ENCODE measurements at regions not wholly inside any gene's neighbourhood (a gene's known extent, or its start where the extent isn't known, plus 50 kb on each side); places are given as distances from the start of the nearest gene placed in this dataset.

DNA sequence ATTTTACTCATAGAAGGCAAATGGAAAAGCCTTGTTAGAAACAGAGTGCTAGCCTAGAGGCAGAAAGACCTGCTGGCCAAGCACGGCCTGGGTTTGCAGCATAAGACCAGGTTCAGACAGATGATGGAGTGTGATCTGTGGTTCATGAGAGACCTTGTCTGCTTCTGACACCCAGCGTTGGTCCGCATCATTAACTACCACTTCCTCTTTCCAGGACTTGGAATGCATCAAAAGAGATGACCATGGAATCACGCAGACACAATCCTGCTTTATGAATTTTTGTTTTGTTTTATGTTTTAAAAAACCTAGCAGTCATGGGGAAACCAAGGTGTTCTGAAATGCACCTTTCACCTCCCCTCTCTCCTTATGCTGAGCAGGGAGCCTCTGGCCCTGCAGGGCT, 76.8 kb upstream of the SYNDIG1 start:
- H3K27me3 ChIP-seq (replicated peaks; ENCODE audit: insufficient read depth, low read depth, low read length, poor library complexity), result no peaks in the 10 kb centered on the region
- DNase-seq (ENCODE audit: low spot score), result no peak
- no peaks in the 10 kb centered on the region for H3K36me3 ChIP-seq (ENCODE audit: insufficient read depth, low read length, poor library complexity, severe bottlenecking)
- ChIA-PET CTCF (no interaction called here), POLR2A (ENCODE audit: low non-redundant PET) (no interaction called here)
- intact Hi-C loops (cut with micrococcal nuclease; ENCODE audit: unreplicated experiment), result no loop called here
- BruUV-seq (replicated peaks), result no TSS peak
- H3K4me1 ChIP-seq (ENCODE audit: insufficient read depth, low read length, poor library complexity, severe bottlenecking), result no peaks in the 10 kb centered on the region
- no peak overlapping the region for H3K27ac ChIP-seq (ENCODE audit: low read depth, low read length, poor library complexity, severe bottlenecking)
- TF ChIP-seq, protein P1, sequence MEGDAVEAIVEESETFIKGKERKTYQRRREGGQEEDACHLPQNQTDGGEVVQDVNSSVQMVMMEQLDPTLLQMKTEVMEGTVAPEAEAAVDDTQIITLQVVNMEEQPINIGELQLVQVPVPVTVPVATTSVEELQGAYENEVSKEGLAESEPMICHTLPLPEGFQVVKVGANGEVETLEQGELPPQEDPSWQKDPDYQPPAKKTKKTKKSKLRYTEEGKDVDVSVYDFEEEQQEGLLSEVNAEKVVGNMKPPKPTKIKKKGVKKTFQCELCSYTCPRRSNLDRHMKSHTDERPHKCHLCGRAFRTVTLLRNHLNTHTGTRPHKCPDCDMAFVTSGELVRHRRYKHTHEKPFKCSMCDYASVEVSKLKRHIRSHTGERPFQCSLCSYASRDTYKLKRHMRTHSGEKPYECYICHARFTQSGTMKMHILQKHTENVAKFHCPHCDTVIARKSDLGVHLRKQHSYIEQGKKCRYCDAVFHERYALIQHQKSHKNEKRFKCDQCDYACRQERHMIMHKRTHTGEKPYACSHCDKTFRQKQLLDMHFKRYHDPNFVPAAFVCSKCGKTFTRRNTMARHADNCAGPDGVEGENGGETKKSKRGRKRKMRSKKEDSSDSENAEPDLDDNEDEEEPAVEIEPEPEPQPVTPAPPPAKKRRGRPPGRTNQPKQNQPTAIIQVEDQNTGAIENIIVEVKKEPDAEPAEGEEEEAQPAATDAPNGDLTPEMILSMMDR (conservative IDR thresholded peaks at IDR 0.05; ENCODE audit: low read depth, low read length), result no peak
- no peak for TF ChIP-seq EZH2 (IDR thresholded peaks at IDR 0.05; ENCODE audit: borderline replicate concordance, low read depth, low read length, poor library complexity, severe bottlenecking)
- H3K4me3 ChIP-seq (ENCODE audit: low read depth, low read length, poor library complexity, severe bottlenecking), result no peak overlapping the region
- H3K9me3 ChIP-seq (ENCODE audit: low read depth, low read length, poor library complexity, severe bottlenecking), result no peaks in the 10 kb centered on the region

DNA sequence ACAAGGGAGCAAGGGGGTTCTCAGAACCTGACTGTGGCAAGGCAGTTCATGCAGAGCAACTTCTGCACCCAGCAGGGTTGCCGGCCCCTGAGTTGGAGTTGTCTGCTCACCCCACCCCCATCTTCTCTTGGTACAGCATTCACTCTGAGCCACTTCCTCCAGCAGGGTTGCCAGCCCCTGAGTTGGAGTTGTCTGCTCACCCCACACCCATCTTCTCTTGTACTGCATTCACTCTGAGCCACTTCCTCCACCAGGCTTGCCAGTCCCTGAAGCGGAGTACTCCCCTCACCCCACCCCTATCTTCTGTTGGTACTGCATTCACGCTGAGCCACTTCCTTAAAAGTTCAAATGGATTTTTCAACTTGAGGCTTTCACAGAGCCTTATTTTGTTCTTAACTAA, 79.7 kb upstream of the SYNDIG1 start:
- Histone ChIP-seq H3K9me3 (ENCODE audit: low read depth, low read length, poor library complexity, severe bottlenecking) (no peaks in the 10 kb centered on the region), H3K4me1 (ENCODE audit: insufficient read depth, low read length, poor library complexity, severe bottlenecking) (no peaks in the 10 kb centered on the region), H3K36me3 (ENCODE audit: insufficient read depth, low read length, poor library complexity, severe bottlenecking) (no peaks in the 10 kb centered on the region), H3K4me3 (ENCODE audit: low read depth, low read length, poor library complexity, severe bottlenecking) (no peak overlapping the region), H3K27ac (ENCODE audit: low read depth, low read length, poor library complexity, severe bottlenecking) (no peak overlapping the region), H3K27me3 (replicated peaks; ENCODE audit: insufficient read depth, low read depth, low read length, poor library complexity) (no peaks in the 10 kb centered on the region)
- BruUV-seq (replicated peaks), result no TSS peak
- TF ChIP-seq EZH2 (IDR thresholded peaks at IDR 0.05; ENCODE audit: borderline replicate concordance, low read depth, low read length, poor library complexity, severe bottlenecking), result no peak
- TF ChIP-seq, protein P1 (conservative IDR thresholded peaks at IDR 0.05; ENCODE audit: low read depth, low read length), result no peak
- CTCF ChIA-PET, result no interaction called here
- intact Hi-C loops (cut with micrococcal nuclease; ENCODE audit: unreplicated experiment), result loop anchor here (10.0 kb wide), 1 partner anchor 55 kb away; no protein-coding TSS in a partner anchor
- POLR2A ChIA-PET (ENCODE audit: low non-redundant PET), result no interaction called here
- DNase-seq (ENCODE audit: low spot score), result no peak

DNA sequence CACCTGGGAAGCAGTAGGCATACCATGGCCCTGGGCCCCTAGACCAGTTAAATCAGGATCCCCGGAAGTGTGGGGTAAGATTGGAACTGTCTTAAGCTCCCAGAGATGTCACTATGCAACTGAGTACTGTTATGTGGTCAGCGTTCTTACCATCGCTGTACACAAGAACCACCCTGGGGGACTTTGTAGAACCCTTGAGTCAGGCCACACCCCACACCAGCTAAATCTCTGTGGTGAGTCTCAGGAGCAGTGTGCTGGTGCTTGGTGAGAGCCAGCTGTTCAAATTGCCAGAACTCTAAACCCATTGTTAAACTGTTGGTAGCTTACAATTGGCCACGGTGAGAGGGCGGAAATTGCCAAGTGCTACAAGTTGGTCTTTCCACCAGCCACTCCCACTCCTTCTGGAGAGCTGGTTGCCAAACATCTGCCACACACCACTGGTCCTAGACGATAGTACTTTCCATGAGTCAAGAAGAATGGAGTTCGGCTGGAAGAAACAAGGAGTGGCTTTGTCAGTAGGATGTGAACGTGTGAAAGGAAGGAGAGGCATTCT, 80.5 kb upstream of the SYNDIG1 start:
- CTCF ChIA-PET, result no interaction called here
- Histone ChIP-seq H3K4me3 (ENCODE audit: low read depth, low read length, poor library complexity, severe bottlenecking) (no peak overlapping the region), H3K27ac (ENCODE audit: low read depth, low read length, poor library complexity, severe bottlenecking) (no peak overlapping the region), H3K36me3 (ENCODE audit: insufficient read depth, low read length, poor library complexity, severe bottlenecking) (no peaks in the 10 kb centered on the region), H3K9me3 (ENCODE audit: low read depth, low read length, poor library complexity, severe bottlenecking) (no peaks in the 10 kb centered on the region), H3K27me3 (replicated peaks; ENCODE audit: insufficient read depth, low read depth, low read length, poor library complexity) (no peaks in the 10 kb centered on the region), H3K4me1 (ENCODE audit: insufficient read depth, low read length, poor library complexity, severe bottlenecking) (no peaks in the 10 kb centered on the region)
- BruUV-seq (replicated peaks), result no TSS peak
- TF ChIP-seq, protein P1 (conservative IDR thresholded peaks at IDR 0.05; ENCODE audit: low read depth, low read length), result no peak
- TF ChIP-seq EZH2 (IDR thresholded peaks at IDR 0.05; ENCODE audit: borderline replicate concordance, low read depth, low read length, poor library complexity, severe bottlenecking), result no peak
- intact Hi-C loops (cut with micrococcal nuclease; ENCODE audit: unreplicated experiment), result loop anchor here (10.0 kb wide), 1 partner anchor 56 kb away; no protein-coding TSS in a partner anchor
- POLR2A ChIA-PET (ENCODE audit: low non-redundant PET), result no interaction called here
- no peak for DNase-seq (ENCODE audit: low spot score)

All from A673 (cell line).